Naive thymus-derived CD8-positive, alpha-beta T cell (primary cell): ENCODE measurements at regions not wholly inside any gene's neighbourhood (a gene's known extent, or its start where the extent isn't known, plus 50 kb on each side); places are given as distances from the start of the nearest gene placed in this dataset.

Source experiments
- ATAC-seq, 2 donors: fragments of 150-1000 bp; cut with Tn5 transposase in 1 of 2; sonication (Bioruptor Pico), chemical (Tn5 transposase) in 1 of 2; 1 replicate in 1 of 2; 2 replicates in 1 of 2; pipeline ENCODE4 v1.10.0; 2021; ENCODE audit warnings: mild to moderate bottlenecking in 2 of 2, moderate library complexity in 2 of 2
- POLR2A ChIA-PET: fragments of 350-600 bp; sonication (Branson Sonifier 250); formaldehyde crosslinking; loops from one replicate; lab custom pipeline; 2021; ENCODE audit warnings: antibody characterized with exemption; lab: Charles Lee
- DNase-seq, 10 donors: peaks; one replicate each; pipeline versions ENCODE4 v3.0.0 to v3.0.0-alpha.2; 2020 to 2022
- H3K27ac Mint-ChIP-seq, 10 donors: one replicate each; pipeline ENCODE4 v1.8.0; 2020 to 2022; ENCODE audit warnings: mild to moderate bottlenecking in 10 of 10, mixed read lengths in 10 of 10, moderate library complexity in 4 of 10, inconsistent platforms in 1 of 10
- H3K27me3 Mint-ChIP-seq, 5 donors: one replicate each; pipeline ENCODE4 v1.8.0; 2021 to 2022; ENCODE audit warnings: mixed read lengths in 5 of 5
- H3K36me3 Mint-ChIP-seq, 3 donors: one replicate each; pipeline ENCODE4 v1.8.0; 2020 to 2022; ENCODE audit warnings: mixed read lengths in 3 of 3, mild to moderate bottlenecking in 2 of 3, inconsistent platforms in 1 of 3
- H3K4me1 Mint-ChIP-seq, 4 donors: one replicate each; pipeline ENCODE4 v1.8.0; 2021 to 2022; ENCODE audit warnings: mixed read lengths in 4 of 4
- H3K4me3 Mint-ChIP-seq, 10 donors: one replicate each; pipeline ENCODE4 v1.8.0; 2020 to 2022; ENCODE audit warnings: mild to moderate bottlenecking in 10 of 10, mixed read lengths in 10 of 10, moderate library complexity in 6 of 10, inconsistent platforms in 1 of 10
- H3K9me3 Mint-ChIP-seq, 9 donors: one replicate each; pipeline ENCODE4 v1.8.0; 2020 to 2022; ENCODE audit warnings: mixed read lengths in 9 of 9, mild to moderate bottlenecking in 3 of 9, inconsistent platforms in 1 of 9, moderate library complexity in 1 of 9

- H3K9me3 Mint-ChIP-seq = peaks cover 0 to 2% (median 0%) of the 10 kb centered on the region in 9 donors
- peaks cover 9 to 22% (median 14%) of the 10 kb centered on the region in 5 donors for H3K27me3 Mint-ChIP-seq
- no peak overlapping the region for H3K27ac Mint-ChIP-seq
- DNase-seq (no peak), ATAC-seq (no peak)
- POLR2A ChIA-PET = no interaction called here
- no peaks in the 10 kb centered on the region for H3K36me3 Mint-ChIP-seq
- peaks cover 0 to 5% (median under 1%) of the 10 kb centered on the region in 4 donors for H3K4me1 Mint-ChIP-seq
- no peak overlapping the region for H3K4me3 Mint-ChIP-seq
These were observed 404.6 kb upstream of the C2CD4B start for GRCh38 chr15:62569460-62570404.

GRCh38 chr15:62570405-62570783, 405.3 kb upstream of the C2CD4B start:
- Mint-ChIP-seq H3K4me1 (peaks cover 0 to 5% (median under 1%) of the 10 kb centered on the region in 4 donors), H3K36me3 (no peaks in the 10 kb centered on the region), H3K27me3 (peaks cover 6 to 22% (median 14%) of the 10 kb centered on the region in 5 donors), H3K4me3 (no peak overlapping the region), H3K9me3 (peaks cover 0 to 2% (median 0%) of the 10 kb centered on the region in 9 donors), H3K27ac (no peak overlapping the region)
- DNase-seq (no peak), ATAC-seq (no peak)
- POLR2A ChIA-PET = no interaction called here

GRCh38 chr15:62571072-62571471, 406.0 kb upstream of the C2CD4B start:
- Mint-ChIP-seq H3K9me3 (peaks cover 0 to 2% (median 0%) of the 10 kb centered on the region in 9 donors), H3K4me1 (peaks cover 0 to 5% (median under 1%) of the 10 kb centered on the region in 4 donors), H3K36me3 (no peaks in the 10 kb centered on the region), H3K4me3 (no peak overlapping the region), H3K27me3 (peaks cover 6 to 19% (median 14%) of the 10 kb centered on the region in 5 donors), H3K27ac (no peak overlapping the region)
- DNase-seq = no peak
- no peak for ATAC-seq
- POLR2A ChIA-PET = no interaction called here

GRCh38 chr15:62572797-62573196, 407.7 kb upstream of the C2CD4B start:
- H3K36me3 Mint-ChIP-seq = no peaks in the 10 kb centered on the region
- DNase-seq (no peak), ATAC-seq (no peak)
- no peak overlapping the region for H3K27ac Mint-ChIP-seq
- H3K4me3 Mint-ChIP-seq = no peak overlapping the region
- peaks cover 6 to 18% (median 10%) of the 10 kb centered on the region in 5 donors for H3K27me3 Mint-ChIP-seq
- POLR2A ChIA-PET = no interaction called here
- H3K9me3 Mint-ChIP-seq = peaks cover 0 to 2% (median 0%) of the 10 kb centered on the region in 9 donors
- H3K4me1 Mint-ChIP-seq = peaks cover 0 to 5% (median under 1%) of the 10 kb centered on the region in 4 donors

- H3K36me3 Mint-ChIP-seq = no peaks in the 10 kb centered on the region
- peaks cover 6 to 18% (median 10%) of the 10 kb centered on the region in 5 donors for H3K27me3 Mint-ChIP-seq
- ATAC-seq (no peak), DNase-seq (no peak)
- H3K27ac Mint-ChIP-seq = no peak overlapping the region
- H3K9me3 Mint-ChIP-seq = peaks cover 0 to 2% (median 0%) of the 10 kb centered on the region in 9 donors
- no peak overlapping the region for H3K4me3 Mint-ChIP-seq
- peaks cover 0 to 7% (median under 1%) of the 10 kb centered on the region in 4 donors for H3K4me1 Mint-ChIP-seq
- POLR2A ChIA-PET = no interaction called here
These were observed 408.8 kb upstream of the C2CD4B start for GRCh38 chr15:62573876-62574275.

- no peak overlapping the region for H3K4me3 Mint-ChIP-seq
- H3K9me3 Mint-ChIP-seq = no peaks in the 10 kb centered on the region
- H3K36me3 Mint-ChIP-seq = no peaks in the 10 kb centered on the region
- DNase-seq (no peak), ATAC-seq (no peak)
- H3K27ac Mint-ChIP-seq = no peak overlapping the region
- peaks cover 6 to 25% (median 11%) of the 10 kb centered on the region in 5 donors for H3K27me3 Mint-ChIP-seq
- POLR2A ChIA-PET = no interaction called here
- H3K4me1 Mint-ChIP-seq = peaks cover 0 to 13% (median 0%) of the 10 kb centered on the region in 4 donors
These were observed 413.5 kb upstream of the C2CD4B start for GRCh38 chr15:62578546-62578945.

- no peak for DNase-seq
- H3K9me3 Mint-ChIP-seq = no peaks in the 10 kb centered on the region
- no peak overlapping the region for H3K4me3 Mint-ChIP-seq
- POLR2A ChIA-PET = no interaction called here
- H3K36me3 Mint-ChIP-seq = no peaks in the 10 kb centered on the region
- H3K27me3 Mint-ChIP-seq = peaks cover 6 to 21% (median 11%) of the 10 kb centered on the region in 5 donors
- ATAC-seq = no peak
- H3K27ac Mint-ChIP-seq = no peak overlapping the region
- peaks cover 0 to 10% (median 0%) of the 10 kb centered on the region in 4 donors for H3K4me1 Mint-ChIP-seq
These were observed 413.9 kb upstream of the C2CD4B start for GRCh38 chr15:62578960-62579359.

GRCh38 chr15:62579842-62580241, 414.8 kb upstream of the C2CD4B start:
- POLR2A ChIA-PET = no interaction called here
- Mint-ChIP-seq H3K27me3 (peaks cover 8 to 19% (median 11%) of the 10 kb centered on the region in 5 donors), H3K36me3 (no peaks in the 10 kb centered on the region), H3K9me3 (no peaks in the 10 kb centered on the region), H3K27ac (no peak overlapping the region), H3K4me1 (peaks cover 0 to 7% (median 0%) of the 10 kb centered on the region in 4 donors), H3K4me3 (no peak overlapping the region)
- ATAC-seq = no peak
- no peak for DNase-seq

- no peaks in the 10 kb centered on the region for H3K9me3 Mint-ChIP-seq
- POLR2A ChIA-PET = no interaction called here
- ATAC-seq (no peak), DNase-seq (no peak)
- no peak overlapping the region for H3K4me3 Mint-ChIP-seq
- no peak overlapping the region for H3K27ac Mint-ChIP-seq
- no peaks in the 10 kb centered on the region for H3K36me3 Mint-ChIP-seq
- peaks cover 0 to 7% (median 0%) of the 10 kb centered on the region in 4 donors for H3K4me1 Mint-ChIP-seq
- peaks cover 8 to 19% (median 11%) of the 10 kb centered on the region in 5 donors for H3K27me3 Mint-ChIP-seq
These were observed 417.5 kb upstream of the C2CD4B start for GRCh38 chr15:62582580-62582979.

GRCh38 chr15:62584301-62585235, 419.5 kb upstream of the C2CD4B start:
- ATAC-seq (no peak), DNase-seq (no peak)
- no peaks in the 10 kb centered on the region for H3K36me3 Mint-ChIP-seq
- no peaks in the 10 kb centered on the region for H3K9me3 Mint-ChIP-seq
- peaks cover 10 to 19% (median 12%) of the 10 kb centered on the region in 5 donors for H3K27me3 Mint-ChIP-seq
- POLR2A ChIA-PET = no interaction called here
- H3K4me3 Mint-ChIP-seq = no peak overlapping the region
- peaks cover 0 to 2% (median 0%) of the 10 kb centered on the region in 4 donors for H3K4me1 Mint-ChIP-seq
- H3K27ac Mint-ChIP-seq = no peak overlapping the region

GRCh38 chr15:62588938-62589670, 424.0 kb upstream of the C2CD4B start:
- Mint-ChIP-seq H3K27me3 (peaks cover 10 to 25% (median 10%) of the 10 kb centered on the region in 5 donors), H3K9me3 (no peaks in the 10 kb centered on the region), H3K4me1 (no peaks in the 10 kb centered on the region), H3K36me3 (no peaks in the 10 kb centered on the region), H3K4me3 (no peak overlapping the region), H3K27ac (no peak overlapping the region)
- DNase-seq (no peak), ATAC-seq (no peak)
- POLR2A ChIA-PET = no interaction called here
